SU-DHL-6 (cell line): ENCODE measurements at regions not wholly inside any gene's neighbourhood (a gene's known extent, or its start where the extent isn't known, plus 50 kb on each side); places are given as distances from the start of the nearest gene placed in this dataset.

Experiments used
- H2AFZ ChIP-seq: fragments of 200-600 bp; sonication (generic); 2 replicates; pipeline ENCODE4 v1.6.1; 2014; ENCODE audit warnings: low read depth, mild to moderate bottlenecking, moderate library complexity, mixed read lengths, antibody characterized with exemption, low read length; ENCODE audit not compliant: severe bottlenecking
- H3F3A ChIP-seq: fragments of 200-600 bp; shearing (Covaris generic); 2 replicates; pipeline ENCODE4 v1.6.0; 2016; ENCODE audit warnings: antibody characterized with exemption, mild to moderate bottlenecking; ENCODE audit not compliant: insufficient read depth
- H3K27ac ChIP-seq: fragments of 200-600 bp; sonication (generic); 2 replicates; pipeline ENCODE4 v1.5.1; 2016; ENCODE audit warnings: low read depth, mild to moderate bottlenecking, low read length, moderate library complexity, mixed read lengths
- H3K27me3 ChIP-seq: fragments of 200-600 bp; sonication (generic), shearing (Covaris generic); 2 replicates; pipeline ENCODE4 v1.6.0; 2014; ENCODE audit warnings: mild to moderate bottlenecking, low read length
- H3K36me3 ChIP-seq: fragments of 200-600 bp; sonication (generic); 2 replicates; pipeline ENCODE4 v1.6.1; 2014; ENCODE audit warnings: mild to moderate bottlenecking, low read length, mixed read lengths
- H3K4me2 ChIP-seq: fragments of 300-600, 200-600 bp; shearing (Covaris generic), sonication (generic); 2 replicates; pipeline ENCODE4 v1.6.0; 2014; ENCODE audit warnings: low read length, low read depth, mild to moderate bottlenecking; ENCODE audit not compliant: poor library complexity, severe bottlenecking
- H3K4me3 ChIP-seq: fragments of 200-600 bp; sonication (generic); 2 replicates; pipeline ENCODE4 v1.5.1; 2014; ENCODE audit warnings: antibody characterized with exemption, low read length, mild to moderate bottlenecking, mixed read lengths; ENCODE audit not compliant: insufficient read depth, poor library complexity, severe bottlenecking
- H3K79me2 ChIP-seq: fragments of 200-600 bp; sonication (generic); 2 replicates; pipeline ENCODE4 v1.6.1; 2014; ENCODE audit warnings: mild to moderate bottlenecking, low read length, moderate library complexity; ENCODE audit not compliant: insufficient read depth
- H3K9ac ChIP-seq: fragments of 200-600 bp; sonication (generic); 2 replicates; pipeline ENCODE4 v1.7.0; 2014; ENCODE audit warnings: mild to moderate bottlenecking, low read length
- H3K9me2 ChIP-seq: fragments of 200-600 bp; sonication (generic); replicated peaks from 2 replicates; pipeline ENCODE4 v1.6.1; 2014; ENCODE audit warnings: low read length; ENCODE audit not compliant: insufficient read depth
- H3K9me3 ChIP-seq: fragments of 200-600 bp; sonication (generic); 2 replicates; pipeline ENCODE4 v1.6.1; 2014; ENCODE audit warnings: low read length, mixed read lengths; ENCODE audit not compliant: insufficient read depth
- H4K20me1 ChIP-seq: fragments of 200-600 bp; sonication (generic); 2 replicates; pipeline ENCODE4 v1.6.1; 2014; ENCODE audit warnings: low read depth, mild to moderate bottlenecking, antibody characterized with exemption, low read length, moderate library complexity, mixed read lengths
- EZH2phosphoT487 ChIP-seq: fragments of 200-600 bp; sonication (generic), shearing (Covaris generic); conservative IDR thresholded peaks from 2 replicates; pipeline ENCODE4 v1.6.1; 2018; ENCODE audit warnings: mild to moderate bottlenecking, antibody characterized with exemption, low read length, moderate library complexity, mixed read lengths
- TF ChIP-seq, protein P1 (sequence below): fragments of 200-600 bp; sonication (generic); IDR thresholded peaks from one replicate; pipeline ENCODE4 v1.5.1; 2017; ENCODE audit warnings: antibody characterized with exemption, mild to moderate bottlenecking, low read length, moderate library complexity; ENCODE audit not compliant: insufficient read depth, poor library complexity, severe bottlenecking

DNA sequence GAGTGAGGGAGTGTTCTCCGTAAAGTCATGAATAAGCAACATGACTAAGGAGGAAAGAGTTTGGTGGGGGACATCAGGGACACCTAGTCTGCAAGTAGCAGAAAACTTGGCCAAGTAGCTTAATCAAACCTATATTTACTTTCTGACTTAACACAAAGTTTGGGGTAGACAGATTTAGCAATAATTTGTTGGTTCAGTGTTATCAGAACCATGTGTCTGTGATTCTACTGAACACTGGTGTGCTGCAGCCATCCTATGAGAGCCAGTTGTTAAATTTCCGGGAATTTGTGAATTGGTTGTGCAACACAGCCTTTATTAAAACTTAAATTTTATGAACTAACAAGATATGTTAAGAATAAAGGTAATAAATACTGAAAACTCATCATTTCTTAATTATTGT is 469.3 kb downstream of the C4orf33 start:
- TF ChIP-seq EZH2phosphoT487 = no peak
- TF ChIP-seq, protein P1, sequence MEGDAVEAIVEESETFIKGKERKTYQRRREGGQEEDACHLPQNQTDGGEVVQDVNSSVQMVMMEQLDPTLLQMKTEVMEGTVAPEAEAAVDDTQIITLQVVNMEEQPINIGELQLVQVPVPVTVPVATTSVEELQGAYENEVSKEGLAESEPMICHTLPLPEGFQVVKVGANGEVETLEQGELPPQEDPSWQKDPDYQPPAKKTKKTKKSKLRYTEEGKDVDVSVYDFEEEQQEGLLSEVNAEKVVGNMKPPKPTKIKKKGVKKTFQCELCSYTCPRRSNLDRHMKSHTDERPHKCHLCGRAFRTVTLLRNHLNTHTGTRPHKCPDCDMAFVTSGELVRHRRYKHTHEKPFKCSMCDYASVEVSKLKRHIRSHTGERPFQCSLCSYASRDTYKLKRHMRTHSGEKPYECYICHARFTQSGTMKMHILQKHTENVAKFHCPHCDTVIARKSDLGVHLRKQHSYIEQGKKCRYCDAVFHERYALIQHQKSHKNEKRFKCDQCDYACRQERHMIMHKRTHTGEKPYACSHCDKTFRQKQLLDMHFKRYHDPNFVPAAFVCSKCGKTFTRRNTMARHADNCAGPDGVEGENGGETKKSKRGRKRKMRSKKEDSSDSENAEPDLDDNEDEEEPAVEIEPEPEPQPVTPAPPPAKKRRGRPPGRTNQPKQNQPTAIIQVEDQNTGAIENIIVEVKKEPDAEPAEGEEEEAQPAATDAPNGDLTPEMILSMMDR = no peak
- Histone ChIP-seq H3K4me2 (no peak overlapping the region), H3K9me2 (no peaks in the 10 kb centered on the region), H2AFZ (no peak overlapping the region), H3K36me3 (no peaks in the 10 kb centered on the region), H4K20me1 (no peaks in the 10 kb centered on the region), H3K27ac (no peak overlapping the region), H3K9ac (no peak overlapping the region), H3K9me3 (no peaks in the 10 kb centered on the region), H3F3A (no peaks in the 10 kb centered on the region), H3K79me2 (no peaks in the 10 kb centered on the region), H3K4me3 (no peak overlapping the region), H3K27me3 (no peaks in the 10 kb centered on the region)

DNA sequence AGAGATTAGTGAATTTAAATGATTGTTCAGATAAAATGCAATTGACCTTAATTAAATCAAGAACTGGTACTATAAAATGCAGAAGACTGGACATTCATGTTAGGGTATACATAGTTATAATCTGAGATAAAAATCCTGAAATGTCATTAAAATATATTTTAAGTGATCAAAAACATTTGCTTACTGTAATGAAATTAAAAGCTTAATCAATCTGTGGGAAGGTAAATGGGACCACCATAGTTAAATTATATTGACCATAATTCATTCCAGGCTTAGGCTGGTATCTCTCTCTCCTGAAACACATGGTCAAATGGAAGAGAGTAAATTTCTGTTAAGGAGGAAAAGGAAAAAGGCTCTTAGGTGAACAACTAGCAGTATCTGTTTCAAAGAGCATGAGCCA is 474.4 kb downstream of the C4orf33 start:
- Histone ChIP-seq H3K79me2 (no peaks in the 10 kb centered on the region), H4K20me1 (no peaks in the 10 kb centered on the region), H3K9me3 (no peaks in the 10 kb centered on the region), H2AFZ (no peak overlapping the region), H3K27ac (no peak overlapping the region), H3K4me3 (no peak overlapping the region), H3K27me3 (no peaks in the 10 kb centered on the region), H3K4me2 (no peak overlapping the region), H3K9me2 (no peaks in the 10 kb centered on the region), H3K9ac (no peak overlapping the region), H3K36me3 (no peaks in the 10 kb centered on the region), H3F3A (no peaks in the 10 kb centered on the region)
- TF ChIP-seq, protein P1 = no peak
- TF ChIP-seq EZH2phosphoT487 = no peak

DNA sequence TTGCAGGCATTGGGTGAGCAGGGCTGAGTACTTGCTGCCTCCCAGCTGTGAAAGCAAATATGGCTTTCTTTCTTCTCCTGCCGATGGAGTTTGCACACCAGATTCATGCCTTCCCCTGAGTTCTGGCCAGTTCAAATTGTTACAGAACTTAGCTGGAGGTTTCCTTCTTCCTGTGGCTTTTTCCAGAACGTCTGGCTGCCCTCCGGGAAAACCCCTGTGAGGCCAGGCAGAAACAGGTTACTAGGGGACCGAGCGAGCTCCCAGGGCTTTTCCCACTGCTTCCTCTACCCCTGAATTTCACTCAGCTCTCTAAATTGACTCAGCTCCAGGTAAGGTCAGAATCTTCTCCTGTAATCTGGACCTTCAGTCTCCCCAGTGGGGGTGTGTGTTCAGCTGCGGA is 482.4 kb downstream of the C4orf33 start:
- Histone ChIP-seq H3K36me3 (no peaks in the 10 kb centered on the region), H3K9me2 (no peaks in the 10 kb centered on the region), H2AFZ (no peak overlapping the region), H3K27ac (no peak overlapping the region), H3K4me3 (no peak overlapping the region), H3K9me3 (no peaks in the 10 kb centered on the region), H3F3A (no peaks in the 10 kb centered on the region), H3K4me2 (no peak overlapping the region), H3K79me2 (no peaks in the 10 kb centered on the region), H3K27me3 (no peaks in the 10 kb centered on the region), H4K20me1 (no peaks in the 10 kb centered on the region), H3K9ac (no peak overlapping the region)
- TF ChIP-seq, protein P1 = no peak
- TF ChIP-seq EZH2phosphoT487 = no peak
